ENCODE measurements at regions not wholly inside any gene's neighbourhood (a gene's known extent, or its start where the extent isn't known, plus 50 kb on each side); places are given as distances from the start of the nearest gene placed in this dataset.

DNA sequence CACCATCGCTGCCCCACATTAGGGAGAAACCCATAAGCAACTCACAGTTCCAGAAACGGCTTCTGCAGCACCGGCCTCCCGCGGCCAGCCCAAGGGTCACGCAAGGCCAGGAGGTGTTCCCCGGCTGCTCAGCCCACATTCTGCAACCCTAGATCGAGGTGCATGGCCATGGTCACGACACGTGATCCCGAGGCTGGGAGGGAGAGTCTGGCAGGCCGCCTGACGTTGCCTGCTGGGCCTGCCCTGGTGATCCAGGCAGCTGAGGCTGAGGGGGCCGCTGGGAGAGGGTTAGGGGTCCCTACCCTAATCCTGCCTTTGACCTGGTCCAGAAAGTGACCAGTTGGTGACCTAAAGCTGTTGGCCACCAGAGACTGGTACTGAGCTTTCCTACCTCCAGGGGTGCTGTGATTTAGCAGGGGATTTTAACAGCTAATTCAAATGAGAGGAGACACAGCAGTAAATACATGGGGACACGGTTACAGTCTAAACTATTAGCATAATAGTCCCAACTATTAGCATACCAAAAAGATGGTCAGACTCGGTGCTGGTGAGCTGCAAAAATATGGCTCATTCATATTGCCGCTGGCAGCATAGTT, 97.4 kb upstream of the CIBAR2 start (continued):
- TF ChIP-seq, protein P1, sequence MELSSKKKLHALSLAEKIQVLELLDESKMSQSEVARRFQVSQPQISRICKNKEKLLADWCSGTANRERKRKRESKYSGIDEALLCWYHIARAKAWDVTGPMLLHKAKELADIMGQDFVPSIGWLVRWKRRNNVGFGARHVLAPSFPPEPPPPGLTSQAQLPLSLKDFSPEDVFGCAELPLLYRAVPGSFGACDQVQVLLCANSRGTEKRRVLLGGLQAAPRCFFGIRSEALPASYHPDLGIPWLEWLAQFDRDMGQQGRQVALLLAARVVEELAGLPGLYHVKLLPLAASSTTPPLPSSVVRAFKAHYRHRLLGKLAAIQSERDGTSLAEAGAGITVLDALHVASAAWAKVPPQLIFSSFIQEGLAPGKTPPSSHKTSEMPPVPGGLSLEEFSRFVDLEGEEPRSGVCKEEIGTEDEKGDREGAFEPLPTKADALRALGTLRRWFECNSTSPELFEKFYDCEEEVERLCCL (CRISPR knock-in tag; IDR thresholded peaks at IDR 0.05; ENCODE audit: borderline replicate concordance): no peak
- TF ChIP-seq TBP (CRISPR knock-in tag; IDR thresholded peaks at IDR 0.05) (no peak), MIER3 (CRISPR knock-in tag; IDR thresholded peaks at IDR 0.05; ENCODE audit: borderline replicate concordance) (no peak), ZNF350 (CRISPR knock-in tag; IDR thresholded peaks at IDR 0.05; ENCODE audit: borderline replicate concordance, low read depth) (peak; percentile 51; the same call in 1 of the 2 replicates), FOXP1 (IDR thresholded peaks at IDR 0.05) (no peak), FOXP1 (CRISPR knock-in tag; IDR thresholded peaks at IDR 0.05) (peak; percentile 21; the same call in 1 of the 2 replicates), ZNF713 (CRISPR knock-in tag; IDR thresholded peaks at IDR 0.05) (no peak), ZNF569 (CRISPR knock-in tag; IDR thresholded peaks at IDR 0.05; ENCODE audit: borderline replicate concordance) (no peak), ZNF451 (CRISPR knock-in tag; IDR thresholded peaks at IDR 0.05) (peak; percentile 63; the same call in 1 of the 2 replicates), ZNF773 (CRISPR knock-in tag; IDR thresholded peaks at IDR 0.05; ENCODE audit: borderline replicate concordance) (no peak), ZSCAN25 (CRISPR knock-in tag; IDR thresholded peaks at IDR 0.05) (peak; percentile 51; the same call in 1 of the 2 replicates), ZNF382 (CRISPR knock-in tag; IDR thresholded peaks at IDR 0.05; ENCODE audit: borderline replicate concordance) (no peak), FOXO1 (CRISPR knock-in tag; IDR thresholded peaks at IDR 0.05) (peak; percentile 56; the same call in 1 of the 2 replicates), HMGA1 (CRISPR knock-in tag; conservative IDR thresholded peaks at IDR 0.05) (no peak), KLF12 (CRISPR knock-in tag; IDR thresholded peaks at IDR 0.05; ENCODE audit: borderline replicate concordance) (peak; percentile 78; the same call in 1 of the 2 replicates), HNRNPK (IDR thresholded peaks at IDR 0.05; ENCODE audit: low read depth, low read length, poor library complexity, severe bottlenecking) (no peak)
- TF ChIP-seq, protein P2, sequence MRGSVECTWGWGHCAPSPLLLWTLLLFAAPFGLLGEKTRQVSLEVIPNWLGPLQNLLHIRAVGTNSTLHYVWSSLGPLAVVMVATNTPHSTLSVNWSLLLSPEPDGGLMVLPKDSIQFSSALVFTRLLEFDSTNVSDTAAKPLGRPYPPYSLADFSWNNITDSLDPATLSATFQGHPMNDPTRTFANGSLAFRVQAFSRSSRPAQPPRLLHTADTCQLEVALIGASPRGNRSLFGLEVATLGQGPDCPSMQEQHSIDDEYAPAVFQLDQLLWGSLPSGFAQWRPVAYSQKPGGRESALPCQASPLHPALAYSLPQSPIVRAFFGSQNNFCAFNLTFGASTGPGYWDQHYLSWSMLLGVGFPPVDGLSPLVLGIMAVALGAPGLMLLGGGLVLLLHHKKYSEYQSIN (CRISPR knock-in tag; IDR thresholded peaks at IDR 0.05; ENCODE audit: borderline replicate concordance): no peak
- TF ChIP-seq, protein P3, sequence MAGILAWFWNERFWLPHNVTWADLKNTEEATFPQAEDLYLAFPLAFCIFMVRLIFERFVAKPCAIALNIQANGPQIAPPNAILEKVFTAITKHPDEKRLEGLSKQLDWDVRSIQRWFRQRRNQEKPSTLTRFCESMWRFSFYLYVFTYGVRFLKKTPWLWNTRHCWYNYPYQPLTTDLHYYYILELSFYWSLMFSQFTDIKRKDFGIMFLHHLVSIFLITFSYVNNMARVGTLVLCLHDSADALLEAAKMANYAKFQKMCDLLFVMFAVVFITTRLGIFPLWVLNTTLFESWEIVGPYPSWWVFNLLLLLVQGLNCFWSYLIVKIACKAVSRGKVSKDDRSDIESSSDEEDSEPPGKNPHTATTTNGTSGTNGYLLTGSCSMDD (CRISPR knock-in tag; IDR thresholded peaks at IDR 0.05): no peak
- TF ChIP-seq, protein P4, sequence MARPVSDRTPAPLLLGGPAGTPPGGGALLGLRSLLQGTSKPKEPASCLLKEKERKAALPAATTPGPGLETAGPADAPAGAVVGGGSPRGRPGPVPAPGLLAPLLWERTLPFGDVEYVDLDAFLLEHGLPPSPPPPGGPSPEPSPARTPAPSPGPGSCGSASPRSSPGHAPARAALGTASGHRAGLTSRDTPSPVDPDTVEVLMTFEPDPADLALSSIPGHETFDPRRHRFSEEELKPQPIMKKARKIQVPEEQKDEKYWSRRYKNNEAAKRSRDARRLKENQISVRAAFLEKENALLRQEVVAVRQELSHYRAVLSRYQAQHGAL (CRISPR knock-in tag; IDR thresholded peaks at IDR 0.05; ENCODE audit: not compliant biosample characterization): no peak
- TF ChIP-seq, protein P5, sequence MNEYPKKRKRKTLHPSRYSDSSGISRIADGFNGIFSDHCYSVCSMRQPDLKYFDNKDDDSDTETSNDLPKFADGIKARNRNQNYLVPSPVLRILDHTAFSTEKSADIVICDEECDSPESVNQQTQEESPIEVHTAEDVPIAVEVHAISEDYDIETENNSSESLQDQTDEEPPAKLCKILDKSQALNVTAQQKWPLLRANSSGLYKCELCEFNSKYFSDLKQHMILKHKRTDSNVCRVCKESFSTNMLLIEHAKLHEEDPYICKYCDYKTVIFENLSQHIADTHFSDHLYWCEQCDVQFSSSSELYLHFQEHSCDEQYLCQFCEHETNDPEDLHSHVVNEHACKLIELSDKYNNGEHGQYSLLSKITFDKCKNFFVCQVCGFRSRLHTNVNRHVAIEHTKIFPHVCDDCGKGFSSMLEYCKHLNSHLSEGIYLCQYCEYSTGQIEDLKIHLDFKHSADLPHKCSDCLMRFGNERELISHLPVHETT (CRISPR knock-in tag; conservative IDR thresholded peaks at IDR 0.05): no peak
- TF ChIP-seq, protein P6, sequence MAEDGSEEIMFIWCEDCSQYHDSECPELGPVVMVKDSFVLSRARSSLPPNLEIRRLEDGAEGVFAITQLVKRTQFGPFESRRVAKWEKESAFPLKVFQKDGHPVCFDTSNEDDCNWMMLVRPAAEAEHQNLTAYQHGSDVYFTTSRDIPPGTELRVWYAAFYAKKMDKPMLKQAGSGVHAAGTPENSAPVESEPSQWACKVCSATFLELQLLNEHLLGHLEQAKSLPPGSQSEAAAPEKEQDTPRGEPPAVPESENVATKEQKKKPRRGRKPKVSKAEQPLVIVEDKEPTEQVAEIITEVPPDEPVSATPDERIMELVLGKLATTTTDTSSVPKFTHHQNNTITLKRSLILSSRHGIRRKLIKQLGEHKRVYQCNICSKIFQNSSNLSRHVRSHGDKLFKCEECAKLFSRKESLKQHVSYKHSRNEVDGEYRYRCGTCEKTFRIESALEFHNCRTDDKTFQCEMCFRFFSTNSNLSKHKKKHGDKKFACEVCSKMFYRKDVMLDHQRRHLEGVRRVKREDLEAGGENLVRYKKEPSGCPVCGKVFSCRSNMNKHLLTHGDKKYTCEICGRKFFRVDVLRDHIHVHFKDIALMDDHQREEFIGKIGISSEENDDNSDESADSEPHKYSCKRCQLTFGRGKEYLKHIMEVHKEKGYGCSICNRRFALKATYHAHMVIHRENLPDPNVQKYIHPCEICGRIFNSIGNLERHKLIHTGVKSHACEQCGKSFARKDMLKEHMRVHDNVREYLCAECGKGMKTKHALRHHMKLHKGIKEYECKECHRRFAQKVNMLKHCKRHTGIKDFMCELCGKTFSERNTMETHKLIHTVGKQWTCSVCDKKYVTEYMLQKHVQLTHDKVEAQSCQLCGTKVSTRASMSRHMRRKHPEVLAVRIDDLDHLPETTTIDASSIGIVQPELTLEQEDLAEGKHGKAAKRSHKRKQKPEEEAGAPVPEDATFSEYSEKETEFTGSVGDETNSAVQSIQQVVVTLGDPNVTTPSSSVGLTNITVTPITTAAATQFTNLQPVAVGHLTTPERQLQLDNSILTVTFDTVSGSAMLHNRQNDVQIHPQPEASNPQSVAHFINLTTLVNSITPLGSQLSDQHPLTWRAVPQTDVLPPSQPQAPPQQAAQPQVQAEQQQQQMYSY (CRISPR knock-in tag; IDR thresholded peaks at IDR 0.05): no peak
